GM20000 (cell line): ENCODE measurements at regions not wholly inside any gene's neighbourhood (a gene's known extent, or its start where the extent isn't known, plus 50 kb on each side); places are given as distances from the start of the nearest gene placed in this dataset.
"Not testable (repeated sequence)": the region's sequence is repeated elsewhere in the genome, so short reads cannot be mapped to it uniquely, and the experiment has no call there.

Source experiments
- DNase-seq: peaks from one replicate; pipeline ENCODE4 v3.0.0; 2012; ENCODE audit warnings: low spot score
- TF ChIP-seq, protein P1 (sequence below): IDR thresholded peaks from 2 replicates; pipeline ENCODE4 v1.5.1; 2012; ENCODE audit warnings: mild to moderate bottlenecking, control low read depth; ENCODE audit errors: extremely low read depth, missing control alignments

DNA sequence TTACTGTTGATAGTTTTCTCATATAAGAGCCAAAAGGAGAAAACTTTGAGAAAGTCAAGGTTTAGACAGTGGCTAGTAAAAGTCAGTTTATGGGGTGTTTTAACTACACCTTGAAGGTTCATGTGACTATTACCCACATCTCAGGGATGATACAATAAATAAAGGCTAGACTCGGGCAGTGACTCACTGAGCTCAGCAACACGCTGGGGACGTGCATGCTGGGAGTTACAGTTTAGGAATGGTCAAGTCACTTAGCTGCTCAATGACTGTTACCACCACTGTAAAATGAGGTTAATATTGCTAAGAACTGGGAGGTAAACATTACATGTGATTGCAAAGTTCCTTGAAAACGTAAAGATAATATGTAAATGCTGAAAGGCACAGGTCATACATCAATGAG lies 1254.4 kb upstream of the PHF14 start:
- TF ChIP-seq, protein P1, sequence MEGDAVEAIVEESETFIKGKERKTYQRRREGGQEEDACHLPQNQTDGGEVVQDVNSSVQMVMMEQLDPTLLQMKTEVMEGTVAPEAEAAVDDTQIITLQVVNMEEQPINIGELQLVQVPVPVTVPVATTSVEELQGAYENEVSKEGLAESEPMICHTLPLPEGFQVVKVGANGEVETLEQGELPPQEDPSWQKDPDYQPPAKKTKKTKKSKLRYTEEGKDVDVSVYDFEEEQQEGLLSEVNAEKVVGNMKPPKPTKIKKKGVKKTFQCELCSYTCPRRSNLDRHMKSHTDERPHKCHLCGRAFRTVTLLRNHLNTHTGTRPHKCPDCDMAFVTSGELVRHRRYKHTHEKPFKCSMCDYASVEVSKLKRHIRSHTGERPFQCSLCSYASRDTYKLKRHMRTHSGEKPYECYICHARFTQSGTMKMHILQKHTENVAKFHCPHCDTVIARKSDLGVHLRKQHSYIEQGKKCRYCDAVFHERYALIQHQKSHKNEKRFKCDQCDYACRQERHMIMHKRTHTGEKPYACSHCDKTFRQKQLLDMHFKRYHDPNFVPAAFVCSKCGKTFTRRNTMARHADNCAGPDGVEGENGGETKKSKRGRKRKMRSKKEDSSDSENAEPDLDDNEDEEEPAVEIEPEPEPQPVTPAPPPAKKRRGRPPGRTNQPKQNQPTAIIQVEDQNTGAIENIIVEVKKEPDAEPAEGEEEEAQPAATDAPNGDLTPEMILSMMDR: no peak
- no peak for DNase-seq

DNA sequence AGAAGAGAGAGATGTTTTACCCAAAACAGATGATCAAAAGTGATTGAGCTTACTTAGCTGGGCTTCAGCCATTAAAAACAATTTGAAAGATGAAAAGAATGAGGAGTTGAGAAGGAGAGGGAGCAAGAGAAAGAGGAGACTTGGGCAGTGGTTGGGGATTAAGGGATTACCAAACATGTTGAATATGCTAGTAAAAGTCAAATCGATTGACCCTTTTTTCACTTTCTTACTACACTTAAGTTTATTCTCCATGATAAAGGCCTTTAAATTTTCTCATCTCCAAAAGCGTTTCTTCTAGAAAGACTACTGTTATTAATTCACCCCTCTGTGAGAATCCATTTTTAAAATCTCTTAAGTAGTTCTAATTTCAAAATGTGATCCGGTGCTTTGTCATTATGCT lies 1254.0 kb upstream of the PHF14 start:
- TF ChIP-seq, protein P1: no peak
- DNase-seq: no peak

DNA sequence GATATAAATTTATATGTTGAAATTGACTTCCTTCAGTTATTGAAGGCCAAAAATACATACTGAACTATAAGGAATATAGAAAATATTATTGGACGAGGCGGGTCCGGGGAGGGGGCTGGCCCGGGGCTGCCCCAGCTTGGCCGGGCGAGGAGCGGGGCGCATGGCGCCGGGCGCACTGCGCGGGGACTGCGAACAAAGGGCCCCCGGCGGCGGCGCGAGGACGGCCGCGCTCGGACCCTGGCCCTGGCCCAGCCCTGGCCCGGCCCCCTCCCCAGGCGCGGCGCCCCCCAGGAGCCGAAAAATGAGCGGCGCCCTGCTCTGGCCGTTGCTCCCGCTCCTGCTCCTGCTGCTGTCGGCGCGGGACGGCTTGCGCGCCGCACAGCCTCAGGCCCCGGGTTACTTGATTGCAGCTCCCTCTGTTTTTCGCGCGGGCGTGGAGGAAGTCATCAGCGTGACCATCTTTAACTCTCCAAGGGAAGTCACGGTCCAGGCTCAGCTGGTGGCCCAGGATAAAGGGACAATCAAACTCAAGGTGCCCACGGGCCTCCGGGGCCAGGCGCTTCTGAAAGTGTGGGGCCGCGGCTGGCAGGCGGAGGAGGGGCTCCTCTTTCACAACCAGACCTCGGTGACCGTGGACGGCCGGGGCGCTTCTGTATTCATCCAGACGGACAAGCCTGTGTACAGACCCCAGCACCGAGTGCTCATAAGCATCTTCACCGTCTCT lies 1247.6 kb upstream of the PHF14 start:
- not testable (repeated sequence) for DNase-seq

DNA sequence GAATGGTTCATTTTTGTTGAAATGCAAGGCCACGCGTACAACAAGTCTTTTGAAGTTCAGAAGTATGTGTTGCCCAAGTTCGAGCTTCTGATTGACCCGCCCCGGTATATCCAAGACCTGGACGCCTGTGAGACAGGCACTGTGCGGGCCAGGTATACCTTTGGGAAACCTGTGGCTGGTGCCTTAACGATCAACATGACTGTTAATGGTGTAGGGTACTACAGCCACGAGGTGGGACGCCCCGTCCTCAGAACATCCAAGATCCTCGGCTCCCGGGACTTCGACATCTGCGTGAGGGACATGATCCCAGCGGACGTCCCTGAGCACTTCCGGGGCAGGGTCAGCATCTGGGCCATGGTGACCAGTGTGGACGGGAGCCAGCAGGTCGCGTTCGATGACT lies 1246.9 kb upstream of the PHF14 start:
- DNase-seq: not testable (repeated sequence)

DNA sequence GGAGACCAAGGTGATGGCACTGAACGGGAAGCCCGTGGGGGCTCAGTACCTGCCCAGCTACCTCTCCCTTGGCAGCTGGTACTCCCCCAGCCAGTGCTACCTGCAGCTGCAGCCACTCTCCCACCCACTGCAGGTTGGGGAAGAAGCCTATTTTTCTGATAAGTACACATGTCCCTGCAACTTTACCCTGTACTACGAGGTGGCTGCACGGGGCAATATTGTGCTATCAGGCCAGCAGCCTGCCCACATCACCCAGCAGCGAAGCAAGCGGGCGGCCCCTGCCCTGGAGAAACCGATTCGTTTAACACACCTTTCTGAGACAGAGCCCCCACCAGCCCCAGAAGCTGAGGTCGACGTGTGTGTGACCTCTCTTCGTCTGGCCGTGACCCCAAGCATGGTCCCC lies 1246.2 kb upstream of the PHF14 start:
- DNase-seq: not testable (repeated sequence)

DNA sequence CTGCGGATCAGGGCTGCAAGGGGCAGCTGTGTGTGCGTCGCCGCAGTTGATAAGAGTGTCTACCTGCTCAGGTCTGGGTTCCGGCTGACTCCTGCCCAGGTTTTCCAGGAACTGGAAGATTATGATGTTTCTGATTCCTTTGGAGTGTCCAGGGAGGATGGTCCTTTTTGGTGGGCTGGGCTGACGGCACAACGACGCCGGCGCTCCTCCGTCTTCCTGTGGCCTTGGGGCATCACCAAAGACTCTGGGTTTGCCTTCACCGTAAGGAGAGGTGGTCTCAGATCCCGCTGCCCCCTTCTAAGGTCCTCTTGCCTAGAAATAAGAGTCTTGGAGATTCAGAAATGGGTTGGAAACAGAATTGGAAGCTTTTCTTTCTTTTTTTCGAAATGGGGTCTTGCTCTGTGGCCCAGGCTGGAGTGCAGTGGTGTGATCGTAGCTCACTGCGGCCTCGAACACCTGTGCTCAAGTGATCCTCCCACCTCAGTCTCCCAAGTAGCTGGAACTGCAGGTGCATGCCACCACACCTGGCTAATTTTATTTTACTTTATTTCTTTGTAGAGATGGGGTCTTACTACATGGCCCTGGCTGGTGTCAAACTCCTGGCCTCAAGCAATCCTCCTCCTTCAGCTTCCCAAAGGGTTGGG lies 1245.5 kb upstream of the PHF14 start:
- not testable (repeated sequence) for DNase-seq

DNA sequence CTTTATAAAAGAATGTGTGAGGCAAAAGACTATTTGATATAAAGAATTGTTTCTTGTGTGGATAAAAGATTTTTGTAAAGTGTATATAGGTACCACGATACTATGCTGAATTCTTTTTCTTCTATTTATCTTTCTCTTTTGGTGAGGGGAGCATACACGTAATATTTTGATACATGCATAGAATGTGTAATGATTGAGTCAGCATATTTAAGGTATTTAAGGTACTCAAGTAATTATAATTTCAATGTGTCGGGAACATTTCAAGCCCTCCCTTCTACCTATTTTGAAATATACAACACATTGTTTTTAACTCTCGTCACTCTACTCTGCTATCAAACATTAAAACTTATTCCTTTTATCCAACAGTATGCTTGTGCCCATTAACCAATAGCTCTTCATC lies 1221.6 kb upstream of the PHF14 start:
- TF ChIP-seq, protein P1: no peak
- no peak for DNase-seq

DNA sequence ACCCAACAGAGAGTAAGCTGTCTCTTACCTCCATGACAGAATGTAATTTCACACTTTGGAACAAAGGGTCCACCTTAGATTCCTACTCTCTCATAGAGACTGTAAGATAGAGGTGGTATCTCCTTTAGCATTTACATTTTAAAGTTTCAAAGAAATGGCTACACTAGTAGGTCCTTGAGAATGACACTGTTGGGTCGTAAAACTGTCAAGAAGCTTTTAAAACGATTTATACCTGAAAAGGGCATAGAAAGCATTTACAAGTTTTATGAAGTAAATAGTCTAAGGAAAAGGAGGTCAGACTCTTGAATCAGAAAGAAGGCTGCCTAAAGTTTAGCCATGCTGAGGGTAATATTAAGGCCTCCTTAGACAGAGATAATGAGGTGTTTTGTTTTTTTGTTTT lies 1212.4 kb upstream of the PHF14 start:
- TF ChIP-seq, protein P1: no peak
- DNase-seq: no peak

DNA sequence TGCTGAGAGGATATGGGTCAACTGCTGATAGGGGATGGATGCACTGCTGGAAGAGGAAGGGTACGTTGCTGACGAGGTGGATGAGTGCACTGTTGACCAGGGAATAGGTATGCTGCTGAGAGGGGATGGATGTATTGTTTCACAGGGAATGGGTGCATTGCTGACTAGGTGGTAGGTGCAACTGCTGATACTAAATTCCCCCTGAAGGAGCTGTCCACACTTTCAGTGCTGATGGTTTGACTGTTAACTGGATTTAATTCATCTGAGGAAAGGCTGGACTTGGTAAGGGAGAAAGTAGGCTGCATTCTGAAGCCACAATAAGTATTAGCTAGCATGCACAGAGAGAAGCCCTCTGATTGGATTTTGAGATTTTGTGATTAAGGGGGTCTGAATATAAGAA lies 1196.8 kb upstream of the PHF14 start:
- TF ChIP-seq, protein P1: no peak
- no peak for DNase-seq
